Panc1 (cell line): ENCODE measurements at regions not wholly inside any gene's neighbourhood (a gene's known extent, or its start where the extent isn't known, plus 50 kb on each side); places are given as distances from the start of the nearest gene placed in this dataset.

Experiments used
- POLR2AphosphoS5 ChIP-seq: IDR thresholded peaks from 2 replicates; pipeline ENCODE4 v1.6.1; 2012; ENCODE audit warnings: mild to moderate bottlenecking, low read depth, low read length, moderate library complexity
- SIN3A ChIP-seq: IDR thresholded peaks from 2 replicates; pipeline ENCODE4 v1.6.1; 2012; ENCODE audit warnings: low read depth, mild to moderate bottlenecking, low read length, moderate library complexity, borderline replicate concordance; ENCODE audit not compliant: insufficient read depth
- TCF7L2 ChIP-seq: IDR thresholded peaks from 2 replicates; pipeline ENCODE4 v1.6.1; 2011; ENCODE audit warnings: mild to moderate bottlenecking, low read depth, low read length, inconsistent platforms
- TF ChIP-seq, protein P1 (sequence below): fragments of 450-650 bp; IDR thresholded peaks from 2 replicates; pipeline ENCODE4 v1.5.1; 2017; ENCODE audit warnings: mild to moderate bottlenecking
- TF ChIP-seq, protein P2 (sequence below), 2 experiments: IDR thresholded peaks; 2 replicates each; pipeline ENCODE4 v1.6.1; 2011 to 2012; ENCODE audit warnings: low read depth in 2 of 2, control low read depth in 1 of 2, low read length in 1 of 2, mild to moderate bottlenecking in 1 of 2, moderate library complexity in 1 of 2; ENCODE audit not compliant: insufficient read depth in 1 of 2

GRCh38 chr5:15376803-15377202, 123.2 kb upstream of the FBXL7 start:
- TF ChIP-seq, protein P1, sequence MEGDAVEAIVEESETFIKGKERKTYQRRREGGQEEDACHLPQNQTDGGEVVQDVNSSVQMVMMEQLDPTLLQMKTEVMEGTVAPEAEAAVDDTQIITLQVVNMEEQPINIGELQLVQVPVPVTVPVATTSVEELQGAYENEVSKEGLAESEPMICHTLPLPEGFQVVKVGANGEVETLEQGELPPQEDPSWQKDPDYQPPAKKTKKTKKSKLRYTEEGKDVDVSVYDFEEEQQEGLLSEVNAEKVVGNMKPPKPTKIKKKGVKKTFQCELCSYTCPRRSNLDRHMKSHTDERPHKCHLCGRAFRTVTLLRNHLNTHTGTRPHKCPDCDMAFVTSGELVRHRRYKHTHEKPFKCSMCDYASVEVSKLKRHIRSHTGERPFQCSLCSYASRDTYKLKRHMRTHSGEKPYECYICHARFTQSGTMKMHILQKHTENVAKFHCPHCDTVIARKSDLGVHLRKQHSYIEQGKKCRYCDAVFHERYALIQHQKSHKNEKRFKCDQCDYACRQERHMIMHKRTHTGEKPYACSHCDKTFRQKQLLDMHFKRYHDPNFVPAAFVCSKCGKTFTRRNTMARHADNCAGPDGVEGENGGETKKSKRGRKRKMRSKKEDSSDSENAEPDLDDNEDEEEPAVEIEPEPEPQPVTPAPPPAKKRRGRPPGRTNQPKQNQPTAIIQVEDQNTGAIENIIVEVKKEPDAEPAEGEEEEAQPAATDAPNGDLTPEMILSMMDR: no peak
- TF ChIP-seq SIN3A: no peak
- TF ChIP-seq, protein P2, sequence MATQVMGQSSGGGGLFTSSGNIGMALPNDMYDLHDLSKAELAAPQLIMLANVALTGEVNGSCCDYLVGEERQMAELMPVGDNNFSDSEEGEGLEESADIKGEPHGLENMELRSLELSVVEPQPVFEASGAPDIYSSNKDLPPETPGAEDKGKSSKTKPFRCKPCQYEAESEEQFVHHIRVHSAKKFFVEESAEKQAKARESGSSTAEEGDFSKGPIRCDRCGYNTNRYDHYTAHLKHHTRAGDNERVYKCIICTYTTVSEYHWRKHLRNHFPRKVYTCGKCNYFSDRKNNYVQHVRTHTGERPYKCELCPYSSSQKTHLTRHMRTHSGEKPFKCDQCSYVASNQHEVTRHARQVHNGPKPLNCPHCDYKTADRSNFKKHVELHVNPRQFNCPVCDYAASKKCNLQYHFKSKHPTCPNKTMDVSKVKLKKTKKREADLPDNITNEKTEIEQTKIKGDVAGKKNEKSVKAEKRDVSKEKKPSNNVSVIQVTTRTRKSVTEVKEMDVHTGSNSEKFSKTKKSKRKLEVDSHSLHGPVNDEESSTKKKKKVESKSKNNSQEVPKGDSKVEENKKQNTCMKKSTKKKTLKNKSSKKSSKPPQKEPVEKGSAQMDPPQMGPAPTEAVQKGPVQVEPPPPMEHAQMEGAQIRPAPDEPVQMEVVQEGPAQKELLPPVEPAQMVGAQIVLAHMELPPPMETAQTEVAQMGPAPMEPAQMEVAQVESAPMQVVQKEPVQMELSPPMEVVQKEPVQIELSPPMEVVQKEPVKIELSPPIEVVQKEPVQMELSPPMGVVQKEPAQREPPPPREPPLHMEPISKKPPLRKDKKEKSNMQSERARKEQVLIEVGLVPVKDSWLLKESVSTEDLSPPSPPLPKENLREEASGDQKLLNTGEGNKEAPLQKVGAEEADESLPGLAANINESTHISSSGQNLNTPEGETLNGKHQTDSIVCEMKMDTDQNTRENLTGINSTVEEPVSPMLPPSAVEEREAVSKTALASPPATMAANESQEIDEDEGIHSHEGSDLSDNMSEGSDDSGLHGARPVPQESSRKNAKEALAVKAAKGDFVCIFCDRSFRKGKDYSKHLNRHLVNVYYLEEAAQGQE (IDR thresholded peaks at IDR 0.05; ENCODE audit: insufficient read depth in 1 of 2, low read depth in 2 of 2, low read length in 1 of 2): no peak
- no peak for TF ChIP-seq POLR2AphosphoS5
- no peak for TF ChIP-seq TCF7L2
